HCT116 (cell line): ENCODE measurements at regions not wholly inside any gene's neighbourhood (a gene's known extent, or its start where the extent isn't known, plus 50 kb on each side); places are given as distances from the start of the nearest gene placed in this dataset.

Experiments used
- ATAC-seq: fragments of 200-7000 bp; cut with Tn5 transposase; 2 replicates; pipeline ENCODE4 v1.9.1; 2020; ENCODE audit warnings: mild to moderate bottlenecking, moderate library complexity
- BruUV-seq: library from RNA; stranded (reverse); fragments of 400-500 nt; replicated peaks from 2 replicates; lab custom pipeline; 2021; lab: Mats Ljungman, UMichigan
- CTCF ChIA-PET: fragments of 300-600 bp; sonication (Branson Sonifier 250); formaldehyde crosslinking; loops from one replicate; lab custom pipeline; 2021; ENCODE audit warnings: antibody characterized with exemption; lab: Charles Lee
- POLR2A ChIA-PET: fragments of 300-600, 350-600 bp; sonication (Branson Sonifier 250); formaldehyde crosslinking; loops from one replicate; lab custom pipeline; 2021; ENCODE audit warnings: antibody characterized with exemption; lab: Charles Lee
- RAD21 ChIA-PET, 2 experiments: fragments of 300-600 bp; sonication (Branson Sonifier 250); formaldehyde crosslinking; loops; one replicate each; lab custom pipeline; 2023; ENCODE audit warnings: low total read pairs in 2 of 2; ENCODE audit not compliant: uncharacterized antibody in 2 of 2, unreplicated experiment in 2 of 2, low non-redundant PET in 1 of 2; lab: Charles Lee
- DNase-seq: peaks from one replicate; pipeline ENCODE4 v3.0.0-alpha.2; 2010; ENCODE audit warnings: low read depth, low spot score
- H2AFZ ChIP-seq: fragments of 200-600 bp; shearing (Covaris generic), sonication (generic); 2 replicates; pipeline ENCODE4 v1.6.1; 2017; ENCODE audit warnings: low read depth, mixed run types, mixed read lengths, antibody characterized with exemption, low read length; ENCODE audit not compliant: poor library complexity, severe bottlenecking
- H3K27ac ChIP-seq: 2 replicates; pipeline ENCODE4 v1.5.1; 2012; ENCODE audit warnings: low read depth, low read length
- H3K27me3 ChIP-seq: fragments of 200-600 bp; sonication (generic); 2 replicates; pipeline ENCODE4 v1.6.1; 2016; ENCODE audit warnings: mixed run types, low read length, mixed read lengths; ENCODE audit not compliant: insufficient read depth
- H3K36me3 ChIP-seq, 2 experiments: fragments of 200-500 bp in 1 of 2; fragments of 200-600 bp in 1 of 2; sonication (Bioruptor generic) in 1 of 2; sonication (generic) in 1 of 2; 2 replicates each; pipeline versions ENCODE4 v1.5.1 to v1.6.1; 2014 to 2016; ENCODE audit warnings: low read length in 2 of 2, inconsistent platforms in 1 of 2, mixed read lengths in 1 of 2, mixed run types in 1 of 2; ENCODE audit not compliant: insufficient read depth in 2 of 2, control insufficient read depth in 1 of 2
- H3K4me1 ChIP-seq, 2 experiments: fragments of 200-600 bp in 1 of 2; sonication (generic) in 1 of 2; 2 replicates each; pipeline versions ENCODE4 v1.5.1 to v1.6.1; 2012 to 2017; ENCODE audit warnings: low read length in 2 of 2, inconsistent platforms in 1 of 2, mild to moderate bottlenecking in 1 of 2, mixed read lengths in 1 of 2, mixed run types in 1 of 2, moderate library complexity in 1 of 2; ENCODE audit not compliant: insufficient read depth in 2 of 2, control insufficient read depth in 1 of 2
- H3K4me2 ChIP-seq: fragments of 200-600 bp; sonication (generic); 2 replicates; pipeline ENCODE4 v1.6.1; 2017; ENCODE audit warnings: mixed run types, low read length, mixed read lengths
- H3K4me3 ChIP-seq, 2 experiments: fragments of 200-600 bp in 1 of 2; sonication (generic) in 1 of 2; replicated peaks in 1 of 2; 2 replicates each; pipeline ENCODE4 v1.5.1; 2011 to 2016; ENCODE audit warnings: low read length in 2 of 2, control low read depth in 1 of 2, low read depth in 1 of 2, mild to moderate bottlenecking in 1 of 2, mixed read lengths in 1 of 2, mixed run types in 1 of 2
- H3K79me2 ChIP-seq: fragments of 200-600 bp; sonication (generic); 2 replicates; pipeline ENCODE4 v1.6.1; 2017; ENCODE audit warnings: mild to moderate bottlenecking, mixed run types, low read length, moderate library complexity, mixed read lengths; ENCODE audit not compliant: insufficient read depth
- H3K9ac ChIP-seq: fragments of 200-600 bp; sonication (generic); 2 replicates; pipeline ENCODE4 v1.6.1; 2016; ENCODE audit warnings: low read length, mixed read lengths
- H3K9me2 ChIP-seq: fragments of 200-600 bp; sonication (generic), shearing (Covaris generic); 2 replicates; pipeline ENCODE4 v1.6.1; 2017; ENCODE audit warnings: mixed run types, mild to moderate bottlenecking, moderate library complexity; ENCODE audit not compliant: insufficient read depth
- H3K9me3 ChIP-seq, 2 experiments: fragments of 200-500 bp in 1 of 2; fragments of 200-600 bp in 1 of 2; sonication (Bioruptor generic) in 1 of 2; sonication (generic) in 1 of 2; 2 replicates each; pipeline ENCODE4 v1.6.1; 2014 to 2017; ENCODE audit warnings: low read length in 2 of 2, mixed read lengths in 2 of 2, inconsistent platforms in 1 of 2, low read depth in 1 of 2, mild to moderate bottlenecking in 1 of 2, mixed run types in 1 of 2, moderate library complexity in 1 of 2; ENCODE audit not compliant: control insufficient read depth in 1 of 2, insufficient read depth in 1 of 2
- H4K20me1 ChIP-seq: fragments of 200-600 bp; sonication (generic), shearing (Covaris generic); 2 replicates; pipeline ENCODE4 v1.6.1; 2017; ENCODE audit warnings: mixed run types, mild to moderate bottlenecking, moderate library complexity; ENCODE audit not compliant: insufficient read depth
- CBX3 ChIP-seq: IDR thresholded peaks from 2 replicates; pipeline ENCODE4 v1.6.1; 2012; ENCODE audit warnings: low read depth
- CEBPB ChIP-seq: IDR thresholded peaks from 2 replicates; pipeline ENCODE4 v1.6.1; 2012; ENCODE audit warnings: low read depth
- CTCF ChIP-seq, 3 experiments: fragments of 200-600 bp in 1 of 3; sonication (generic) in 1 of 3; IDR thresholded peaks in 2 of 3; conservative IDR thresholded peaks in 1 of 3; 2 replicates each; pipeline ENCODE4 v1.5.1; 2012 to 2017; ENCODE audit warnings: low read depth in 2 of 3, low read length in 2 of 3, antibody characterized with exemption in 1 of 3, borderline replicate concordance in 1 of 3, control low read depth in 1 of 3, mild to moderate bottlenecking in 1 of 3, mixed read lengths in 1 of 3, mixed run types in 1 of 3, moderate library complexity in 1 of 3; ENCODE audit not compliant: insufficient read depth in 1 of 3
- EGR1 ChIP-seq: IDR thresholded peaks from 2 replicates; pipeline ENCODE4 v1.6.1; 2012; ENCODE audit warnings: low read depth
- EZH2 ChIP-seq: fragments of 200-600 bp; sonication (generic); IDR thresholded peaks from 2 replicates; pipeline ENCODE4 v1.6.1; 2017; ENCODE audit warnings: antibody characterized with exemption, mixed run types
- EZH2phosphoT487 ChIP-seq: fragments of 200-600 bp; IDR thresholded peaks from 2 replicates; pipeline ENCODE4 v1.6.1; 2018; ENCODE audit warnings: antibody characterized with exemption, borderline replicate concordance
- JUND ChIP-seq: IDR thresholded peaks from 2 replicates; pipeline ENCODE4 v1.6.1; 2012
- POLR2A ChIP-seq: IDR thresholded peaks from 2 replicates; pipeline ENCODE4 v1.7.0; 2011; ENCODE audit warnings: borderline replicate concordance; ENCODE audit not compliant: insufficient read depth, insufficient read length; ENCODE audit errors: extremely low read depth
- POLR2AphosphoS5 ChIP-seq: IDR thresholded peaks from 2 replicates; pipeline ENCODE4 v1.6.1; 2011; ENCODE audit warnings: mild to moderate bottlenecking, low read depth, low read length, moderate library complexity
- RAD21 ChIP-seq: IDR thresholded peaks from 2 replicates; pipeline ENCODE4 v1.6.1; 2012; ENCODE audit warnings: low read depth, mild to moderate bottlenecking
- REST ChIP-seq: IDR thresholded peaks from 2 replicates; pipeline ENCODE4 v1.6.1; 2012; ENCODE audit warnings: low read depth
- SIN3A ChIP-seq: IDR thresholded peaks from 2 replicates; pipeline ENCODE4 v1.6.1; 2012; ENCODE audit warnings: low read depth
- SP1 ChIP-seq: IDR thresholded peaks from 2 replicates; pipeline ENCODE4 v1.6.1; 2012; ENCODE audit warnings: low read depth
- SRF ChIP-seq: IDR thresholded peaks from 2 replicates; pipeline ENCODE4 v1.6.1; 2012; ENCODE audit warnings: low read depth
- TCF7L2 ChIP-seq: IDR thresholded peaks from 2 replicates; pipeline ENCODE4 v1.7.0; 2011; ENCODE audit warnings: borderline replicate concordance, inconsistent platforms; ENCODE audit not compliant: insufficient read depth, insufficient read length; ENCODE audit errors: extremely low read depth
- ZFX ChIP-seq: fragments of 450-650 bp; IDR thresholded peaks from 2 replicates; pipeline ENCODE4 v1.6.1; 2017
- intact Hi-C: fragments of 100-400 bp; cut with micrococcal nuclease; formaldehyde crosslinking; loops from 2 replicates; pipeline ENCODE4 v1.10.0; 2022

DNA sequence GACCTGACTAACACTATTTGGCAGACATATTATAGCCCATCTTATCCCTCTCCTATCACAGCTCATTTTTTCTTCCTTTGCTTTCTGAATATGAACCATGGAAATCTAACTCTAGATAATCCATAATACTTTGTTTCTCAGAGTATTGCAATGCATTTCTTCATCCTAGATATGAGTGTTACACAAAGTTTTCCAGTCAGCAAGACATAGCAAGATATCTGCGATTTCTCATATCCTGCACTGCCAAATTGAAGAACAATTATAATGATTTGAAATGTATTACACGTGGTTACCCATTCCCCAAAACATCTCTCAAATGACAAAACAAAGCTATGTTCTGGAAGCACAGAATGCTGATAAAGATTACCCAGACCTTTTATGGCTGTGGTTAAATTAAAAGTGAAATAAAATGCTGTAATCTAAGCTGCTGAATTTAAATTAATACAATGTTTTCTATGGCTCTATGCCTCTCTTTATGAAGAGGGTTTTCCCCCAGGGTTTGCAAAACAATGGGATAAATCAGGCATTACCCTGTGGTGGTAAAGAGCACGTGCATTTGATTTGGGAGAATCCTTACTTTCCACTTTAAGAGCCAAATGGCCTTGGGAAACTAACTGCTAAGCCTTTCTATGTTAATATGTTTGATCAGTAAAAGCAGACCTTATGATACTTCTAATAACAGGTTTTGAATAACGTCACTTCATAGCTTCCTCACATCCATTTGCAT is 1291.0 kb upstream of the CNTN5 start:
- H3K9ac ChIP-seq, result no peak overlapping the region
- no peak overlapping the region for H3K4me2 ChIP-seq
- H3K79me2 ChIP-seq, result no peaks in the 10 kb centered on the region
- ChIA-PET RAD21 (no interaction called here), POLR2A (no interaction called here), CTCF (no interaction called here)
- no peaks in the 10 kb centered on the region for H3K27me3 ChIP-seq
- no peak for TF ChIP-seq TCF7L2
- no peak for TF ChIP-seq CBX3
- TF ChIP-seq EZH2phosphoT487, result no peak
- no peak for TF ChIP-seq SP1
- TF ChIP-seq EGR1, result no peak
- no peak overlapping the region for H3K4me3 ChIP-seq
- BruUV-seq, result no TSS peak
- H3K9me2 ChIP-seq, result no peaks in the 10 kb centered on the region
- no peaks in the 10 kb centered on the region for H3K4me1 ChIP-seq
- H4K20me1 ChIP-seq, result no peaks in the 10 kb centered on the region
- no peak for DNase-seq
- H3K27ac ChIP-seq, result no peak overlapping the region
- intact Hi-C loops, result no loop called here
- H3K36me3 ChIP-seq, result no peaks in the 10 kb centered on the region
- peaks cover 8 to 13% of the 10 kb centered on the region in 2 experiments; a peak in 2 of 4 replicates for H3K9me3 ChIP-seq
- ATAC-seq, result no peak
- H2AFZ ChIP-seq, result no peak overlapping the region

DNA sequence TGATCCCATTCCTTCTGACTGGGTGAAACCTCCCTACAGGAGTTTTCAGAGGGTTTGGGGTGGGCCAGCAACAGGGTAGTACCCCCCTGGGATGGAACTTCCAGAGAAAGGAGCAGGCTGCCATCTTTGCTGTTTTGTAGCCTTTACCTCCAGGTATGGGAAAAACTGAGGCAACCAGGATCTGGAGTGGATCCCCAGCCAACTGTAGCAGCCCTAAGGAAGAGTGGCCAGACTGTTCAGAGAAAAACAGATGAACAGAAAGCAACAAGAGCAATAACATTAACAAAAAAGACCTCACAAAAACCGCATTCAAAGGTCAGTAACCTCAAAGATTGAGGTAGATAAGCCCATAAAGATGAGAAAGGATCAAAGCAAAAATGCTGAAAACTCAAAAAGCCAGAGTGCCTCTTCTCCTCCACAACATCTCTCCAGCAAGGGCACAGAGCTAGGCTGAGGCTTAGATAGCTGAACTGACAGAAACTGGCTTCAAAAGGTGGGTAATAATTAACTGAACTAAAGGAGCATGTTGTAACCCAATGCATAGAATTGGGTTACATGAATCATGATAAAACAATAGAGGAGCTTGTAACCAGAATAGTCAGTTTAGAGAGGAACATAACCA is 1288.6 kb upstream of the CNTN5 start:
- no TSS peak for BruUV-seq
- no peak overlapping the region for H3K9ac ChIP-seq
- H3K36me3 ChIP-seq, result no peaks in the 10 kb centered on the region
- RAD21 ChIA-PET, result no interaction called here
- POLR2A ChIA-PET, result no interaction called here
- no peak for DNase-seq
- intact Hi-C loops, result no loop called here
- H2AFZ ChIP-seq, result no peak overlapping the region
- H3K79me2 ChIP-seq, result no peaks in the 10 kb centered on the region
- H3K4me2 ChIP-seq, result no peak overlapping the region
- H4K20me1 ChIP-seq, result no peaks in the 10 kb centered on the region
- CTCF ChIA-PET, result no interaction called here
- peaks cover 8 to 13% of the 10 kb centered on the region in 2 experiments; a peak in 2 of 4 replicates for H3K9me3 ChIP-seq
- H3K4me1 ChIP-seq, result no peaks in the 10 kb centered on the region
- no peaks in the 10 kb centered on the region for H3K27me3 ChIP-seq
- no peak overlapping the region for H3K4me3 ChIP-seq
- H3K9me2 ChIP-seq, result no peaks in the 10 kb centered on the region
- H3K27ac ChIP-seq, result no peak overlapping the region
- ATAC-seq, result no peak
- TF ChIP-seq SIN3A (no peak), POLR2A (no peak), JUND (no peak), SP1 (no peak), CEBPB (no peak), ZFX (no peak), EZH2 (no peak), CTCF (IDR thresholded peaks at IDR 0.05 in 2 of 3, conservative IDR thresholded peaks at IDR 0.05 in 1 of 3; ENCODE audit: borderline replicate concordance in 1 of 3, insufficient read depth in 1 of 3, low read depth in 2 of 3, low read length in 2 of 3) (no peak), SRF (no peak), RAD21 (no peak), REST (no peak), EGR1 (no peak), POLR2AphosphoS5 (no peak)
